ENCODE measurements at regions not wholly inside any gene's neighbourhood (a gene's known extent, or its start where the extent isn't known, plus 50 kb on each side); places are given as distances from the start of the nearest gene placed in this dataset.

DNA sequence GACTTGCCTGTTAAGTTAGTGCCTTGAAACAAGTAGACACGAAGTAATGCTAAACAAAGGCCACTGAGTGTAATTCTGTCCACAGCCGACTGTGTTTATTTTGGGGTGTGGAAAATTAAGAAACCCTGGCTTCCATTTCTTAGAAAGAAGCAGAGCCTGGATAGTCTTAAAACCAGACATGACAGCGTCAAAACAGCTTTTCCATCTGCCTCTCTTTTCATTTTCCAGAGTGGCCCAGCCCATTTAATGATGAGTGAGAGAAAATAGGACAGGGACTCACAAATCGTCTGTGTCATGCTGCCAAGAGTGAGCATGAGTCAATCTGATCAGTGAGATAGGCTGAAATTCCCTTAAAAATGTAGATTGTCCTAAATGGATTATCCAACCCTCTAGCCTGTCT, 485.9 kb downstream of the JRKL start:
- TF ChIP-seq, protein P1, sequence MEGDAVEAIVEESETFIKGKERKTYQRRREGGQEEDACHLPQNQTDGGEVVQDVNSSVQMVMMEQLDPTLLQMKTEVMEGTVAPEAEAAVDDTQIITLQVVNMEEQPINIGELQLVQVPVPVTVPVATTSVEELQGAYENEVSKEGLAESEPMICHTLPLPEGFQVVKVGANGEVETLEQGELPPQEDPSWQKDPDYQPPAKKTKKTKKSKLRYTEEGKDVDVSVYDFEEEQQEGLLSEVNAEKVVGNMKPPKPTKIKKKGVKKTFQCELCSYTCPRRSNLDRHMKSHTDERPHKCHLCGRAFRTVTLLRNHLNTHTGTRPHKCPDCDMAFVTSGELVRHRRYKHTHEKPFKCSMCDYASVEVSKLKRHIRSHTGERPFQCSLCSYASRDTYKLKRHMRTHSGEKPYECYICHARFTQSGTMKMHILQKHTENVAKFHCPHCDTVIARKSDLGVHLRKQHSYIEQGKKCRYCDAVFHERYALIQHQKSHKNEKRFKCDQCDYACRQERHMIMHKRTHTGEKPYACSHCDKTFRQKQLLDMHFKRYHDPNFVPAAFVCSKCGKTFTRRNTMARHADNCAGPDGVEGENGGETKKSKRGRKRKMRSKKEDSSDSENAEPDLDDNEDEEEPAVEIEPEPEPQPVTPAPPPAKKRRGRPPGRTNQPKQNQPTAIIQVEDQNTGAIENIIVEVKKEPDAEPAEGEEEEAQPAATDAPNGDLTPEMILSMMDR (conservative IDR thresholded peaks at IDR 0.05; ENCODE audit: low read depth, low read length) = no peak
- TF ChIP-seq EZH2 (IDR thresholded peaks at IDR 0.05; ENCODE audit: borderline replicate concordance, low read depth, low read length, poor library complexity, severe bottlenecking) = no peak

Data from A673 (cell line).